ENCODE measurements at regions not wholly inside any gene's neighbourhood (a gene's known extent, or its start where the extent isn't known, plus 50 kb on each side); places are given as distances from the start of the nearest gene placed in this dataset.
"Not testable (repeated sequence)": the region's sequence is repeated elsewhere in the genome, so short reads cannot be mapped to it uniquely, and the experiment has no call there.

GRCh38 chr4:164100741-164101365 lies 606.4 kb downstream of the TMA16 start:
- not testable (repeated sequence) for TF ChIP-seq CTCF (IDR thresholded peaks at IDR 0.05); JUN (IDR thresholded peaks at IDR 0.05); RFX5 (IDR thresholded peaks at IDR 0.05); E2F6 (IDR thresholded peaks at IDR 0.05; ENCODE audit: borderline replicate concordance, low read depth); GATA3 (IDR thresholded peaks at IDR 0.05; ENCODE audit: borderline replicate concordance); MAFK (IDR thresholded peaks at IDR 0.05; ENCODE audit: partially characterized antibody); PHF8 (IDR thresholded peaks at IDR 0.05; ENCODE audit: borderline replicate concordance, low read depth); EHMT2 (IDR thresholded peaks at IDR 0.05; ENCODE audit: low read depth); POLR2A (IDR thresholded peaks at IDR 0.05; ENCODE audit: low read length); RAD21 (conservative IDR thresholded peaks at IDR 0.05 in 1 of 2, IDR thresholded peaks at IDR 0.05 in 1 of 2); EP300 (IDR thresholded peaks at IDR 0.05); POLR2AphosphoS2 (conservative IDR thresholded peaks at IDR 0.05; ENCODE audit: low read length)
- TF ChIP-seq, protein P1, sequence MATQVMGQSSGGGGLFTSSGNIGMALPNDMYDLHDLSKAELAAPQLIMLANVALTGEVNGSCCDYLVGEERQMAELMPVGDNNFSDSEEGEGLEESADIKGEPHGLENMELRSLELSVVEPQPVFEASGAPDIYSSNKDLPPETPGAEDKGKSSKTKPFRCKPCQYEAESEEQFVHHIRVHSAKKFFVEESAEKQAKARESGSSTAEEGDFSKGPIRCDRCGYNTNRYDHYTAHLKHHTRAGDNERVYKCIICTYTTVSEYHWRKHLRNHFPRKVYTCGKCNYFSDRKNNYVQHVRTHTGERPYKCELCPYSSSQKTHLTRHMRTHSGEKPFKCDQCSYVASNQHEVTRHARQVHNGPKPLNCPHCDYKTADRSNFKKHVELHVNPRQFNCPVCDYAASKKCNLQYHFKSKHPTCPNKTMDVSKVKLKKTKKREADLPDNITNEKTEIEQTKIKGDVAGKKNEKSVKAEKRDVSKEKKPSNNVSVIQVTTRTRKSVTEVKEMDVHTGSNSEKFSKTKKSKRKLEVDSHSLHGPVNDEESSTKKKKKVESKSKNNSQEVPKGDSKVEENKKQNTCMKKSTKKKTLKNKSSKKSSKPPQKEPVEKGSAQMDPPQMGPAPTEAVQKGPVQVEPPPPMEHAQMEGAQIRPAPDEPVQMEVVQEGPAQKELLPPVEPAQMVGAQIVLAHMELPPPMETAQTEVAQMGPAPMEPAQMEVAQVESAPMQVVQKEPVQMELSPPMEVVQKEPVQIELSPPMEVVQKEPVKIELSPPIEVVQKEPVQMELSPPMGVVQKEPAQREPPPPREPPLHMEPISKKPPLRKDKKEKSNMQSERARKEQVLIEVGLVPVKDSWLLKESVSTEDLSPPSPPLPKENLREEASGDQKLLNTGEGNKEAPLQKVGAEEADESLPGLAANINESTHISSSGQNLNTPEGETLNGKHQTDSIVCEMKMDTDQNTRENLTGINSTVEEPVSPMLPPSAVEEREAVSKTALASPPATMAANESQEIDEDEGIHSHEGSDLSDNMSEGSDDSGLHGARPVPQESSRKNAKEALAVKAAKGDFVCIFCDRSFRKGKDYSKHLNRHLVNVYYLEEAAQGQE (IDR thresholded peaks at IDR 0.05): not testable (repeated sequence)
- TF ChIP-seq, protein P2, sequence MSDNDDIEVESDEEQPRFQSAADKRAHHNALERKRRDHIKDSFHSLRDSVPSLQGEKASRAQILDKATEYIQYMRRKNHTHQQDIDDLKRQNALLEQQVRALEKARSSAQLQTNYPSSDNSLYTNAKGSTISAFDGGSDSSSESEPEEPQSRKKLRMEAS (IDR thresholded peaks at IDR 0.05): not testable (repeated sequence)

Data from A549 (cell line).